Loucy (cell line): ENCODE measurements at regions not wholly inside any gene's neighbourhood (a gene's known extent, or its start where the extent isn't known, plus 50 kb on each side); places are given as distances from the start of the nearest gene placed in this dataset.
"Not testable (repeated sequence)": the region's sequence is repeated elsewhere in the genome, so short reads cannot be mapped to it uniquely, and the experiment has no call there.

ENCODE experiments used
- H2AFZ ChIP-seq: fragments of 200-600 bp; sonication (generic); 2 replicates; pipeline ENCODE4 v1.6.0; 2016; ENCODE audit warnings: antibody characterized with exemption, mild to moderate bottlenecking, low read length, moderate library complexity
- H3F3A ChIP-seq: fragments of 200-600 bp; 2 replicates; pipeline ENCODE4 v1.6.0; 2016; ENCODE audit warnings: antibody characterized with exemption, low read depth, mild to moderate bottlenecking
- H3K27me3 ChIP-seq: fragments of 200-600 bp; sonication (generic); 2 replicates; pipeline ENCODE4 v1.6.1; 2014; ENCODE audit warnings: low read length, mild to moderate bottlenecking; ENCODE audit not compliant: insufficient read depth, poor library complexity, severe bottlenecking
- H3K36me3 ChIP-seq: fragments of 200-600 bp; sonication (generic); 2 replicates; pipeline ENCODE4 v1.6.1; 2016; ENCODE audit warnings: low read length; ENCODE audit not compliant: insufficient read depth
- H3K4me1 ChIP-seq: fragments of 200-600 bp; sonication (generic); 2 replicates; pipeline ENCODE4 v1.5.1; 2014; ENCODE audit warnings: low read length, mild to moderate bottlenecking; ENCODE audit not compliant: insufficient read depth, poor library complexity, severe bottlenecking
- H3K4me2 ChIP-seq: fragments of 200-600 bp; sonication (generic); 2 replicates; pipeline ENCODE4 v1.6.0; 2014; ENCODE audit warnings: antibody characterized with exemption, low read length, low read depth, mild to moderate bottlenecking; ENCODE audit not compliant: poor library complexity, severe bottlenecking
- H3K4me3 ChIP-seq: fragments of 200-600 bp; sonication (generic); 2 replicates; pipeline ENCODE4 v1.5.1; 2014; ENCODE audit warnings: low read length, mild to moderate bottlenecking, mixed read lengths; ENCODE audit not compliant: poor library complexity, severe bottlenecking
- H3K79me2 ChIP-seq: fragments of 200-600 bp; sonication (generic); 2 replicates; pipeline ENCODE4 v1.6.1; 2014; ENCODE audit warnings: low read length; ENCODE audit not compliant: insufficient read depth
- H3K9ac ChIP-seq: fragments of 200-600 bp; sonication (generic); 2 replicates; pipeline ENCODE4 v1.6.0; 2014; ENCODE audit warnings: mild to moderate bottlenecking, low read depth, low read length, moderate library complexity; ENCODE audit not compliant: poor library complexity, severe bottlenecking
- H3K9me2 ChIP-seq: fragments of 200-600 bp; sonication (generic); replicated peaks from 2 replicates; pipeline ENCODE4 v1.6.1; 2016; ENCODE audit warnings: low read depth, low read length, mixed read lengths
- H3K9me3 ChIP-seq: fragments of 200-600 bp; sonication (generic); 2 replicates; pipeline ENCODE4 v1.6.1; 2014; ENCODE audit warnings: mild to moderate bottlenecking, antibody characterized with exemption, low read length, low read depth; ENCODE audit not compliant: insufficient read depth
- H4K20me1 ChIP-seq: fragments of 200-600 bp; sonication (generic); 2 replicates; pipeline ENCODE4 v1.6.0; 2014; ENCODE audit warnings: antibody characterized with exemption, low read length, mild to moderate bottlenecking; ENCODE audit not compliant: insufficient read depth, poor library complexity, severe bottlenecking
- CTCF ChIP-seq: fragments of 200-600 bp; sonication (generic); conservative IDR thresholded peaks from 2 replicates; pipeline ENCODE4 v1.5.1; 2014; ENCODE audit warnings: mild to moderate bottlenecking, antibody characterized with exemption, low read length
- EZH2phosphoT487 ChIP-seq: fragments of 200-600 bp; IDR thresholded peaks from 2 replicates; pipeline ENCODE4 v1.6.1; 2018; ENCODE audit warnings: antibody characterized with exemption, mild to moderate bottlenecking, moderate library complexity, borderline replicate concordance

- no peak overlapping the region for H3K4me2 ChIP-seq
- TF ChIP-seq EZH2phosphoT487, result no peak
- no peak for TF ChIP-seq CTCF
- no peak overlapping the region for H3K4me3 ChIP-seq
- H3K79me2 ChIP-seq, result no peaks in the 10 kb centered on the region
- H3F3A ChIP-seq, result no peaks in the 10 kb centered on the region
- no peak overlapping the region for H2AFZ ChIP-seq
- no peak overlapping the region for H3K9ac ChIP-seq
- no peaks in the 10 kb centered on the region for H3K36me3 ChIP-seq
- no peaks in the 10 kb centered on the region for H3K9me2 ChIP-seq
- H3K27me3 ChIP-seq, result no peaks in the 10 kb centered on the region
- H3K4me1 ChIP-seq, result no peaks in the 10 kb centered on the region
- no peaks in the 10 kb centered on the region for H4K20me1 ChIP-seq
- H3K9me3 ChIP-seq, result no peaks in the 10 kb centered on the region
Measured at GRCh38 chr7:94313926-94314325, 80.8 kb upstream of the COL1A2 start.

- Histone ChIP-seq H3K9ac (no peak overlapping the region), H3F3A (no peaks in the 10 kb centered on the region), H3K79me2 (no peaks in the 10 kb centered on the region), H3K9me3 (no peaks in the 10 kb centered on the region), H3K27me3 (no peaks in the 10 kb centered on the region), H3K4me3 (no peak overlapping the region), H3K4me2 (no peak overlapping the region), H3K36me3 (no peaks in the 10 kb centered on the region), H4K20me1 (no peaks in the 10 kb centered on the region), H2AFZ (no peak overlapping the region), H3K9me2 (no peaks in the 10 kb centered on the region), H3K4me1 (no peaks in the 10 kb centered on the region)
- no peak for TF ChIP-seq EZH2phosphoT487
- TF ChIP-seq CTCF, result no peak
Measured at GRCh38 chr7:94314413-94315410, 80.0 kb upstream of the COL1A2 start.

- not testable (repeated sequence) for H3K27me3 ChIP-seq, H4K20me1 ChIP-seq, H3K4me2 ChIP-seq, H3K9me3 ChIP-seq, H3K36me3 ChIP-seq, H3K9me2 ChIP-seq, H3K4me1 ChIP-seq, H3K79me2 ChIP-seq, H3K9ac ChIP-seq, H3F3A ChIP-seq, H2AFZ ChIP-seq, H3K4me3 ChIP-seq
Measured at GRCh38 chr7:94321138-94321537, 73.6 kb upstream of the COL1A2 start.

GRCh38 chr7:94323844-94324243 lies 70.9 kb upstream of the COL1A2 start:
- Histone ChIP-seq H3K27me3 (no peaks in the 10 kb centered on the region), H3K9ac (no peak overlapping the region), H2AFZ (no peak overlapping the region), H3K4me3 (no peak overlapping the region), H3K9me3 (no peaks in the 10 kb centered on the region; the same call in 1 of the 2 replicates), H3K36me3 (no peaks in the 10 kb centered on the region), H3K9me2 (no peaks in the 10 kb centered on the region), H3K4me2 (no peak overlapping the region), H3F3A (no peaks in the 10 kb centered on the region), H3K4me1 (no peaks in the 10 kb centered on the region), H4K20me1 (no peaks in the 10 kb centered on the region), H3K79me2 (no peaks in the 10 kb centered on the region)
- TF ChIP-seq CTCF (no peak), EZH2phosphoT487 (no peak)
